ENCODE measurements at regions not wholly inside any gene's neighbourhood (a gene's known extent, or its start where the extent isn't known, plus 50 kb on each side); places are given as distances from the start of the nearest gene placed in this dataset.

- TF ChIP-seq CTCF (IDR thresholded peaks at IDR 0.05) (no peak), POLR2A (IDR thresholded peaks at IDR 0.05) (no peak), POLR2AphosphoS5 (IDR thresholded peaks at IDR 0.05; ENCODE audit: insufficient read depth in 1 of 2, low read depth in 1 of 2) (no peak)
These were observed 150.3 kb downstream of the GPAT3 start for GRCh38 chr4:83686166-83686565.

Measured in vagina (tissue), 2 donors.